WI38 (cell line): ENCODE measurements at regions not wholly inside any gene's neighbourhood (a gene's known extent, or its start where the extent isn't known, plus 50 kb on each side); places are given as distances from the start of the nearest gene placed in this dataset.

ENCODE experiments used
- H3K4me3 ChIP-seq: 2 replicates; pipeline ENCODE4 v1.5.1; 2011; ENCODE audit warnings: low read depth, mild to moderate bottlenecking, control low read depth, low read length
- TF ChIP-seq, protein P1 (sequence below): IDR thresholded peaks from 2 replicates; pipeline ENCODE4 v1.5.1; 2012; ENCODE audit warnings: low read depth, mild to moderate bottlenecking, control low read depth, low read length

GRCh38 chr6:93081901-93082300 lies 337.5 kb downstream of the EPHA7 start:
- no peak overlapping the region for H3K4me3 ChIP-seq
- TF ChIP-seq, protein P1, sequence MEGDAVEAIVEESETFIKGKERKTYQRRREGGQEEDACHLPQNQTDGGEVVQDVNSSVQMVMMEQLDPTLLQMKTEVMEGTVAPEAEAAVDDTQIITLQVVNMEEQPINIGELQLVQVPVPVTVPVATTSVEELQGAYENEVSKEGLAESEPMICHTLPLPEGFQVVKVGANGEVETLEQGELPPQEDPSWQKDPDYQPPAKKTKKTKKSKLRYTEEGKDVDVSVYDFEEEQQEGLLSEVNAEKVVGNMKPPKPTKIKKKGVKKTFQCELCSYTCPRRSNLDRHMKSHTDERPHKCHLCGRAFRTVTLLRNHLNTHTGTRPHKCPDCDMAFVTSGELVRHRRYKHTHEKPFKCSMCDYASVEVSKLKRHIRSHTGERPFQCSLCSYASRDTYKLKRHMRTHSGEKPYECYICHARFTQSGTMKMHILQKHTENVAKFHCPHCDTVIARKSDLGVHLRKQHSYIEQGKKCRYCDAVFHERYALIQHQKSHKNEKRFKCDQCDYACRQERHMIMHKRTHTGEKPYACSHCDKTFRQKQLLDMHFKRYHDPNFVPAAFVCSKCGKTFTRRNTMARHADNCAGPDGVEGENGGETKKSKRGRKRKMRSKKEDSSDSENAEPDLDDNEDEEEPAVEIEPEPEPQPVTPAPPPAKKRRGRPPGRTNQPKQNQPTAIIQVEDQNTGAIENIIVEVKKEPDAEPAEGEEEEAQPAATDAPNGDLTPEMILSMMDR, result no peak

- TF ChIP-seq, protein P1, result no peak
Measured at GRCh38 chr6:93079061-93079460, 340.3 kb downstream of the EPHA7 start.

DNA sequence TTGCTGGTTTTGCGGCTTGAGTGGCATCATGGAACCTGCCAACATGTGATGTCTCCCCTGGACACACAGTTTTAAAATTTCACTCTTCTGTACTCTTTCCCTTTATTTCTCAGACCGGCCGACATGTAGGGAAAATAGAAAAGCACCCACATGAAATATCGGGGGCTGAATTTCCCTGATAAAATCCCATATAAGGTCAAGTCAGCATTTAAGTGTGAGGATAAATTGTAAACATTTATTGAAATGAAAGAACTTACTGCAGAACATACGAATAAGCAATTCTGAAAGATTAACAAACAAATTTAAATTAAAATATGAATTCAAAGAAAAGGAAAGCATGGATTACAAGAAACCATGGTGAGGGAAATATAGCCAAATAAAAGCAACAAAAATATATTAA lies 345.5 kb downstream of the EPHA7 start:
- TF ChIP-seq, protein P1, result no peak
- no peak overlapping the region for H3K4me3 ChIP-seq

More at GRCh38 chr6:93079061-93079460, 340.3 kb downstream of the EPHA7 start:
- H3K4me3 ChIP-seq, result no peak overlapping the region

DNA sequence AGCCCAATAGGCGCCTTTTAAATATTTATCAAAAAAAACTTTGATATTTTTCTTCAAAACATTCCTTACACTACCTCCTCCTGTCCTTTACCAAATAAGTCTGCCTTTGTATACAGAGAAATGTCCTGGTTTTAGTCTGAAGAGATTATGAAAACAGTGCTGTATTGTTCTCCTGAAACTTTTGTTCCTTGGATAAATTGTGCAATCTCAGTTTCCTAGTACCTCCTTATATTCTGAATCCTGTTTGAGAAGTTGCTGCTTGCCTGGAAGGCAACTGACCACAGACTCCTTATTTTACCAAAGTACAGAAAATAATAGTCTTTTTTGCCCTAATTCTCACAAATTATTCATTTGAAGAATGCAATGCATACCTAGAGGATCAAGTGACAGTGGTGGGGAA lies 349.5 kb downstream of the EPHA7 start:
- no peak overlapping the region for H3K4me3 ChIP-seq
- TF ChIP-seq, protein P1, result no peak

DNA sequence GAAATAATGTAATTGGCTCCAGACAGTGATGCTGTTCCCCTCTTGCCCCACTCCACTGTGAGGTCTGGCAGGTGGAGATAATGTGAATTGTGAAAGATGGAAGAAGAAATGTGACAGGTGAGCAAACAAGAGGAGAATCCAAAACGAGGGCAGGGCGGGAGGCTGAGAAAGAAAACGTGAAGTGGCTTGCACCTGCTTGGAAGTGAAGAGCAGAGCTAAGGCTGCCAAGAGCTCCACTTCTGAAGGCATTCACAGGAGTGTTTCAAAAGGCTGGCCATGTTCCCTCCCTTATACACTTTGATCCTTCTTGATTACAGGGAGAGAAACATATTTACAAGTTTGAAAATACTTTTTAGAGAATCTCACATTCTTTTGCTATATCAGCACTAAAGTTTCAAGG lies 359.4 kb downstream of the EPHA7 start:
- TF ChIP-seq, protein P1, result no peak
- no peak overlapping the region for H3K4me3 ChIP-seq

- TF ChIP-seq, protein P1, result no peak
- H3K4me3 ChIP-seq, result no peak overlapping the region
Measured at GRCh38 chr6:93057584-93057983, 361.8 kb downstream of the EPHA7 start.

DNA sequence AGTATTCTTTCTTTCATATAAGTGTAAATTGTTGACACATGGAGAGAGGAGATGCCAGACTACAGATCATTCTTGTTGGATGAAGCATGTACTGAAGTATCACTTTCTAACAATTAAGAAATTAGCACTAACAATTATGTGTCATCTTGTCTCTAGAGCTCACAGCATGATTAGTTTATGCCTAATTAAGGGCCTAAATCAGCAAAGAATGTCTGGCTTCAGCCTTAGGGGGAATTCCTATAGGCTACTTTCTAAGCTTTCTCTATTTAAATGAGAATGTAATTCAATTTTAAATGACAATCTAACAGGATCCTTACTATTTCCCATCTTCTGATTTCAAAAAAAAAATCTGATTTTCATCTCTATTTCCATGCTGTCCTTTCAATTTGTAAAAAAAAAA lies 371.0 kb downstream of the EPHA7 start:
- H3K4me3 ChIP-seq, result no peak overlapping the region
- TF ChIP-seq, protein P1, result no peak
